GM21576 (cell line): ENCODE measurements at regions not wholly inside any gene's neighbourhood (a gene's known extent, or its start where the extent isn't known, plus 50 kb on each side); places are given as distances from the start of the nearest gene placed in this dataset.
A peak's percentile ranks its signal among the peaks of the same experiment; 100 is the strongest.

Source experiments
- ATAC-seq: cut with Tn5 transposase; IDR thresholded peaks from one replicate; pipeline ENCODE4 v1.9.1; 2021; ENCODE audit warnings: mild to moderate bottlenecking, moderate library complexity; ENCODE audit not compliant: unreplicated experiment

DNA sequence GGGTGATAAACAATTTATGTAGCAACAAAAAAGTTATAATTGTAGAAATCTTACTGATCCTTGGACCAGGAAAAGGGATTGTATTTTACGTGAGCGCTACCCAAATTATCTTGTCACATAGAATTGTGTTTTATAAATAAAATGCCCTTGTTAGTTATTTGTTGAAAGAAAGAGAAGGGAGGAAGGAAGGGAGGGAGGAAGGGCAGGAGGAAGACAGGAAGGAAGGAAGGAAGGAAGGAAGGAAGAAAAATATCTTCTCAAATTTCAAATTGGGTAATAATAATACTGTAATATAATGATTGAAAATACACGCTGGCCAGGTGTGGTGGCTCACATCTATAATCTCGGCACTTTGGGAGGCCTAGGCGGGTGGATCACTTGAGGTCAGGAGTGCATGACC, 206.2 kb upstream of the TLL1 start:
- no peak for ATAC-seq

GRCh38 chr4:165667969-165668368, 205.1 kb upstream of the TLL1 start:
- no peak for ATAC-seq

- ATAC-seq = no peak
Measured at GRCh38 chr4:165668694-165669093, 204.3 kb upstream of the TLL1 start.

GRCh38 chr4:165677081-165677480, 196.0 kb upstream of the TLL1 start:
- no peak for ATAC-seq

DNA sequence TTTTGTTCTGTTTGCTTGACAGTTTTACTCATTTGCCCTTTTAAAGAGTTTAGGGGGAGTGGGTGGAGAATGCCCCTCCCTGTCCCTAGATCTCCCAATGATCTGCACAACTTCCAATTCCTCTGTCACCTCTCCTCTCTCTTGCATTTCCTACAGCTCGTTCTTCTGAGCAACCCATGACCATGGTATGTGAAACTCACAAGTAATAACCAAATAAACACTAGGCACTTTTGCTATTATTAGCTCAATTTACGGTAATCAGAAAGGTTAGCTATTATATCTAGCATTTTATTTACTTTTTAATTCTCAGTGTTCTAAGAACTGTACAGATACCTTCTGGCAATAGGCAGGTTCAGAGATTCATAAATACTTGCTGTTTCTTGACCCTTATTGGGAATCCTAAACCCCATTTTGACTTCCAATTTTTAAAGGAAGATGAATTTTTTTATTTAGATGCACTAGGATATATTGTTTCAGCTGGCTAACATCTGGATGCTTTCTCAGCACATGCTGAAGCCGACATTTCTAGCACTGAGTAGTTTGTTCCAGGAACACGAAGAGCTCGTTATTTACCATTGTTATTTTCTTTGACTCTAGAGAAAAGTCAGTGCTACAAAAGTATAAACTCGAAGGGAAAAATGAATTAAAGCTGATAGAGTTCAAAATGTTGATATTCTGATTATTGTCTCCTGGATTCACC, 194.7 kb upstream of the TLL1 start:
- ATAC-seq = no peak

GRCh38 chr4:165678936-165679325, 194.1 kb upstream of the TLL1 start:
- ATAC-seq = no peak

GRCh38 chr4:165680821-165681220, 192.2 kb upstream of the TLL1 start:
- ATAC-seq = no peak

GRCh38 chr4:165682611-165683010, 190.4 kb upstream of the TLL1 start:
- ATAC-seq = no peak

GRCh38 chr4:165684177-165684805, 188.7 kb upstream of the TLL1 start:
- no peak for ATAC-seq

GRCh38 chr4:165686756-165687155, 186.3 kb upstream of the TLL1 start:
- no peak for ATAC-seq

DNA sequence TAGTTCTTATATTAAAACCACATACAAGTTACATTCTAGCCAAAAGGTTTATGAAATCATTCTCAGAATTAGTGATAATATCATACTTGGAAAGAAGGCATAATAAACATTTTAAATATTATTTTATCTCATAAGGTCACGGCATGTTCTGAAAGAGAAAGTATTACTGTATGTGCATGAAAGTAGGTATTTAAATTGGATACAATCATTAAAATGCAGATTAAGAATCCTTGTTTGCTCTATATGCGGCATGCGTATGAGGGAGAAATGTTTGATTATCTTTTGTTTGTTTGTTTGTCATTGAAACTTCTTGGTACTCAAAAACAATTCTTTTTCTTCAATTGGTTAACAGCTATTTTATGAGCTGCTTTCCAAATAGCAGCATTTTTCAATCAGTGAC, 183.9 kb upstream of the TLL1 start:
- ATAC-seq = no peak

DNA sequence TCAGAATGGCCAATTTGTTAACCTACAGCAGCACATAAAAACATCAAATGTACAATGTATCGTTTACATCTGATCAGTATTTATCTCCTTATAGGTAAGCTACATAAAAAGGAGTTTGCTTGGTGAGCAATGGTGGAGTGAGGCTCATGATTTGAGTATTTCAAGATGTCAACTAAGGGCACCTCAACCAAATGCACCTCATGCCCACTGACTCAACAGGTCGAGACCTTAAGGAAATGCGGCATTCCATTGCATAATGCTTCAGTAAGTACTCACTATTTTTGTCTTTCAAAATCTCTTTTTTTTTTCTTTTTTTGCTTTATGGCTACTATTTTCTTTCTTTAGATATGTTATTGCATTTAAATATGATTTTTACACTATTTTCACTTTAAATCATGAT, 181.0 kb upstream of the TLL1 start:
- no peak for ATAC-seq

DNA sequence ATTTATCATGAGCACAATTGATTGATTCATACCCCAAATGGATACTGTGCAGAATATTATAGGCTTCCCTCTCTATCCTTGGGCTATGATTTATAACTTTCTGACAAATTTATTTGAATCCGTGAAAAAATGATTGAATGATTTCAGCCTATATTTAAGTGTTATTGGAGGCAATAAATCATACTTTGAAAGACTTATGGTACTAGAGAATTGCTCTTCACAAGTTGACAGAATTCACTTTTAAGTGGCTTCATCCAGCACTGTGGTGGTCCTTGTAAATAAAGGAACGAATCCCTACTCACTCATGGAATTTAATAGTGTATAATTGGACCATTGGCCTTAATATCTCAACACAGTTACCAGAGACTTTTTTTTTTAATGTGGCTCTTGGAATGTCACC, 174.8 kb upstream of the TLL1 start:
- ATAC-seq = no peak

- ATAC-seq = no peak
Measured at GRCh38 chr4:165699055-165699454, 174.0 kb upstream of the TLL1 start.

- ATAC-seq = peak; percentile 59
Measured at GRCh38 chr4:165700855-165701254, 172.2 kb upstream of the TLL1 start.

GRCh38 chr4:165707128-165707527, 165.9 kb upstream of the TLL1 start:
- ATAC-seq = no peak

DNA sequence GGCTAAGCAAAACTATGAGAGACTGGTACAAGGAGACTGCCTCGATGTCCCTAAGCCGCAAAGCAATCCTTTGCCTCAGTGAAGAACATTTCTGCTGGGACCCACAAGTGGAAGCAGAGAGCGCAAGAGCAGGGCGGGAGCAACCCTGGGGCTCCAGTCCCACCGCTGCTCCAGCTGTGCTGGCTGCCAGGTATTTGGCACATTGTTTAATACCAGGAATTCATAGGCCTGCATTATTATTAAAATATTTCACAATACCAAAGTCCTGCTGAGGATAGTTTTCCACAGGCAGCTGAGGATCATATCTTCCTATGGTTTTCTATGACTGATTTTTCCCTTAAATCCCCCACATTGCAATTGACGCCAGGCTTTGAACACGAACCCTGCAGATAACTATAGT, 163.5 kb upstream of the TLL1 start:
- ATAC-seq = no peak

- ATAC-seq = no peak
Measured at GRCh38 chr4:165709973-165710526, 163.0 kb upstream of the TLL1 start.

DNA sequence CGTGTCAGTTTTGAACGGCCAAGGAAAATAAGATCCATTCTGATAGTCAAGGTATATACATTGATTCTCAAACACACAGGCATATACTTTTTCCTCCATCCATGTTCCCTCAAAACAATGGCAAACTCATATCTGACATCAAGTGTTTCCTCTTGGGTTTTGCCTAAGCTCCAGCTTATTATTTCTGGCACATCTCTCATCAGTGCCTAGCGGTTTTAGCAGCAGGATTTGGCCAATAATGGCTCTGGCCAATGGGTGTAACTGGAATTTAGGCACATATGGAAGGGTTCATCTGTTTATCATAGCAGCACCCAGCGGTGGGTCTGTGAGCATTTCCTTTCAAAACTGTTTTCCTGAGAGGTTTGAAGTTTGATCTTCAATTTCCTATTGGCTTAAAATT, 161.6 kb upstream of the TLL1 start:
- no peak for ATAC-seq

- no peak for ATAC-seq
Measured at GRCh38 chr4:165711912-165712311, 161.1 kb upstream of the TLL1 start.

GRCh38 chr4:165714650-165715049, 158.4 kb upstream of the TLL1 start:
- ATAC-seq = no peak

DNA sequence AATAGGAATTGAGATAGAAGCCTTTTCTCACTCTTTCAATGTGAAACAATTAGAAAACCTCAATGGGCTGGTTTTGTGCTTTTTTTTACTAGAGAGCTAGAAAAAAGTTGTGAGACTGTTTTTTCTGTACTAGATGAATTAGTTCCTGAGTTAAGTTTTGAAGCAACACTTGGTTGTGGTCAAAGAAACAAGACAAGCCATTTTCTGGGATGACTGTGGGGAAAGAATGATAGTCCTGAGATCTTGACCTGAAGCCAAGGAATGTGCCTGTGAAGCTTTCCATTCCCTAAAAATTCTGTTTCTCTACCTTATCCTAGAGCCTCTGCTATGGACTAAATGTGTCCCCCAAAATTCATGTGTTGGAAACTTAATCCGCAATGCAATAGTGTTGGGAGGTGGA, 157.8 kb upstream of the TLL1 start:
- ATAC-seq = no peak

- ATAC-seq = no peak
Measured at GRCh38 chr4:165715989-165716388, 157.0 kb upstream of the TLL1 start.
